H4 (cell line): ENCODE measurements at regions not wholly inside any gene's neighbourhood (a gene's known extent, or its start where the extent isn't known, plus 50 kb on each side); places are given as distances from the start of the nearest gene placed in this dataset.

ENCODE experiments used
- DNase-seq: peaks from one replicate; pipeline ENCODE4 v3.0.0-alpha.2; 2015; ENCODE audit warnings: low spot score

- no peak for DNase-seq
Observed at GRCh38 chr15:62607643-62608042, 434.9 kb upstream of the TPM1 start.

- no peak for DNase-seq
Observed at GRCh38 chr15:62608369-62608768, 434.2 kb upstream of the TPM1 start.

- no peak for DNase-seq
Observed at GRCh38 chr15:62610265-62610869, 432.2 kb upstream of the TPM1 start.

GRCh38 chr15:62611002-62611401 is 431.5 kb upstream of the TPM1 start:
- no peak for DNase-seq

- no peak for DNase-seq
Observed at GRCh38 chr15:62612183-62612733, 430.3 kb upstream of the TPM1 start.

- DNase-seq = no peak
Observed at GRCh38 chr15:62612771-62613170, 429.8 kb upstream of the TPM1 start.

- DNase-seq = no peak
Observed at GRCh38 chr15:62616746-62617145, 425.8 kb upstream of the TPM1 start.

GRCh38 chr15:62617741-62618140 is 424.8 kb upstream of the TPM1 start:
- DNase-seq = no peak

- DNase-seq = peak; percentile 47
Observed at GRCh38 chr15:62618432-62618831, 424.1 kb upstream of the TPM1 start.

- DNase-seq = no peak
Observed at GRCh38 chr15:62618846-62619504, 423.6 kb upstream of the TPM1 start.

- no peak for DNase-seq
Observed at GRCh38 chr15:62619526-62619925, 423.0 kb upstream of the TPM1 start.

GRCh38 chr15:62622775-62623174 is 419.8 kb upstream of the TPM1 start:
- DNase-seq = no peak

- DNase-seq = no peak
Observed at GRCh38 chr15:62624547-62625378, 417.8 kb upstream of the TPM1 start.

- no peak for DNase-seq
Observed at GRCh38 chr15:62625429-62626033, 417.0 kb upstream of the TPM1 start.

- DNase-seq = no peak
Observed at GRCh38 chr15:62626903-62627302, 415.6 kb upstream of the TPM1 start.

- DNase-seq = no peak
Observed at GRCh38 chr15:62631076-62631724, 411.3 kb upstream of the TPM1 start.

- no peak for DNase-seq
Observed at GRCh38 chr15:62636823-62637573, 405.5 kb upstream of the TPM1 start.

- no peak for DNase-seq
Observed at GRCh38 chr15:62637574-62637897, 405.0 kb upstream of the TPM1 start.

GRCh38 chr15:62637950-62638619 is 404.5 kb upstream of the TPM1 start:
- DNase-seq = no peak

GRCh38 chr15:62639432-62639831 is 403.1 kb upstream of the TPM1 start:
- DNase-seq = no peak
